ENCODE measurements at regions not wholly inside any gene's neighbourhood (a gene's known extent, or its start where the extent isn't known, plus 50 kb on each side); places are given as distances from the start of the nearest gene placed in this dataset.

GRCh38 chr5:173750538-173751265, 134.3 kb upstream of the BOD1 start:
- POLR2A ChIA-PET = no interaction called here
- CTCF ChIA-PET (ENCODE audit: low intra/inter-chr PET ratio) = no interaction called here
- no peaks in the 10 kb centered on the region for H3K36me3 ChIP-seq (ENCODE audit: control insufficient read depth, insufficient read depth, low read length)
- in situ Hi-C loops (cut with MboI) (no loop called here), intact Hi-C loops (cut with micrococcal nuclease) (no loop called here)
- no peak overlapping the region for H3K9ac ChIP-seq (ENCODE audit: insufficient read depth in 1 of 2, low read depth in 2 of 2, low read length in 2 of 2)
- no peak for FAIRE-seq
- 55% methylated on average over 9 of the region's 9 CpGs for whole genome bisulfite sequencing (ENCODE audit: insufficient coverage, low coverage, missing lambda C conversion rate)
- no peaks in the 10 kb centered on the region for H3K27me3 ChIP-seq (ENCODE audit: control insufficient read depth in 2 of 2, insufficient read depth in 2 of 2, low read length in 2 of 2)
- H3K9me1 ChIP-seq (ENCODE audit: control insufficient read depth, insufficient read depth, low read length) = no peaks in the 10 kb centered on the region
- no peaks in the 10 kb centered on the region for H3K9me3 ChIP-seq (replicated peaks; ENCODE audit: control insufficient read depth, insufficient read depth, low read depth, low read length)
- H4K20me1 ChIP-seq (replicated peaks; ENCODE audit: control insufficient read depth, insufficient read depth, low read length) = no peaks in the 10 kb centered on the region
- TF ChIP-seq TEAD1 (CRISPR knock-in tag; IDR thresholded peaks at IDR 0.05) = no peak
- TF ChIP-seq PHTF2 (CRISPR knock-in tag; IDR thresholded peaks at IDR 0.05) = no peak
- no peak for TF ChIP-seq HNRNPH1 (optimal IDR thresholded peaks at IDR 0.05; ENCODE audit: low read depth, low read length)
- no peak for TF ChIP-seq FOXO4 (CRISPR knock-in tag; IDR thresholded peaks at IDR 0.05)
- TF ChIP-seq FUS (optimal IDR thresholded peaks at IDR 0.05; ENCODE audit: low read depth, low read length) = no peak
- no peak overlapping the region for H3K4me2 ChIP-seq (ENCODE audit: insufficient read depth, low read length)
- no peaks in the 10 kb centered on the region for H3K79me2 ChIP-seq (ENCODE audit: control insufficient read depth, insufficient read depth, low read length)
- DNase-seq (ENCODE audit: extremely low read depth in 1 of 4, low spot score in 3 of 4) = no peak
- peaks cover 5 to 22% of the 10 kb centered on the region in 2 experiments; a peak in 3 of 5 replicates for H3K4me1 ChIP-seq (replicated peaks in 1 of 2; ENCODE audit: control insufficient read depth in 2 of 2, insufficient read depth in 2 of 2, low read length in 2 of 2)
- no peak overlapping the region for H2AFZ ChIP-seq (ENCODE audit: low read depth, low read length)
- H3K27ac ChIP-seq (ENCODE audit: extremely low read depth, low read depth, low read length) = no peak overlapping the region
- BruUV-seq (replicated peaks) = no TSS peak
- no peak for ATAC-seq
- H3K4me3 ChIP-seq = no peak overlapping the region

Data from K562 (cell line).